Osteoblast (primary cell): ENCODE measurements at regions not wholly inside any gene's neighbourhood (a gene's known extent, or its start where the extent isn't known, plus 50 kb on each side); places are given as distances from the start of the nearest gene placed in this dataset.

Experiments used
- DNase-seq: peaks from one replicate; pipeline ENCODE4 v3.0.0; 2011; ENCODE audit warnings: low spot score, mixed read lengths; ENCODE audit not compliant: insufficient read length; ENCODE audit errors: missing footprints
- H2AFZ ChIP-seq: 2 replicates; pipeline ENCODE4 v1.6.0; 2011; ENCODE audit warnings: mild to moderate bottlenecking, low read length
- H3K27ac ChIP-seq: 2 replicates; pipeline ENCODE4 v1.5.1; 2011; ENCODE audit warnings: mild to moderate bottlenecking, low read depth, low read length, moderate library complexity
- H3K27me3 ChIP-seq: 2 replicates; pipeline ENCODE4 v1.6.0; 2012; ENCODE audit warnings: mild to moderate bottlenecking, control low read depth, inconsistent platforms, low read length, moderate library complexity; ENCODE audit not compliant: insufficient read depth
- H3K36me3 ChIP-seq: 2 replicates; pipeline ENCODE4 v1.5.1; 2011; ENCODE audit warnings: mild to moderate bottlenecking, low read length, control low read depth, moderate library complexity; ENCODE audit not compliant: insufficient read depth
- H3K4me1 ChIP-seq: 2 replicates; pipeline ENCODE4 v1.5.1; 2011; ENCODE audit warnings: mild to moderate bottlenecking, low read length, control low read depth, moderate library complexity; ENCODE audit not compliant: insufficient read depth
- H3K4me2 ChIP-seq: 2 replicates; pipeline ENCODE4 v1.6.0; 2011; ENCODE audit warnings: mild to moderate bottlenecking, low read length; ENCODE audit not compliant: insufficient read depth
- H3K4me3 ChIP-seq: fragments of 200-600 bp; sonication (generic); 3 replicates; pipeline ENCODE4 v1.5.1; 2012; ENCODE audit warnings: mild to moderate bottlenecking, low read length, inconsistent platforms; ENCODE audit not compliant: insufficient read depth
- H3K79me2 ChIP-seq: 2 replicates; pipeline ENCODE4 v1.6.0; 2012; ENCODE audit warnings: mild to moderate bottlenecking, low read length, control low read depth, inconsistent platforms; ENCODE audit not compliant: insufficient read depth
- H3K9me3 ChIP-seq: 2 replicates; pipeline ENCODE4 v1.5.1; 2011; ENCODE audit warnings: low read depth, low read length, control low read depth
- H4K20me1 ChIP-seq: 2 replicates; pipeline ENCODE4 v1.6.0; 2012; ENCODE audit warnings: mild to moderate bottlenecking, low read length, control low read depth; ENCODE audit not compliant: insufficient read depth
- TF ChIP-seq, protein P1 (sequence below): IDR thresholded peaks from 2 replicates; pipeline ENCODE4 v1.5.1; 2011; ENCODE audit warnings: mild to moderate bottlenecking, low read depth, low read length, moderate library complexity; ENCODE audit errors: extremely low read depth

DNA sequence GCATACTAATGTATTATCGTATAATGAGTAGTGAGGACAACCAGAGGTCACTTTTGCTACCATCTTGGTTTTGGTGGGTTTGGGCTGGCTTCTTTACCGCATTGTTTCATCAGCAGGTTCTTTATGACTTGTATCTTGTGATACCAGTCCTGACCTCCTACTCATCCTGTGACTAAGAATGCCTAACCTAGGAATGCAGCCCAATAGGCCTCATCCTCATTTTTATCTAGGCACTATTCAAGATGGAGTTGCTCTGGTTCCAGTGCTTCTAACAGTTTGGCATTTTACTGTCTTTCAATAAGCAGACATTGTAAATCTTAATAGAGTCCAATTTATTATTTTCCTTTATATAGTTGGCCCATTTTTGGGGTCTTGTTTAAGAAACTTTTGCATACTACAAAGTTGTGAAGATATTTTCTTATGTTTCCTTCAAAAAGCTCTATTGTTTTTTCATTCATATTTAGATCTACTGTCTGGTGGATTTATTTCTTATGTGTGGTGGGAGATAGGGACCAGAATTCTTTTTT, 60.8 kb upstream of the RNU6-1 start:
- H3K27me3 ChIP-seq = peaks cover 3% of the 10 kb centered on the region
- H3K4me1 ChIP-seq = no peaks in the 10 kb centered on the region
- H3K79me2 ChIP-seq = no peaks in the 10 kb centered on the region
- H3K27ac ChIP-seq = no peak overlapping the region
- H3K9me3 ChIP-seq = no peaks in the 10 kb centered on the region
- TF ChIP-seq, protein P1, sequence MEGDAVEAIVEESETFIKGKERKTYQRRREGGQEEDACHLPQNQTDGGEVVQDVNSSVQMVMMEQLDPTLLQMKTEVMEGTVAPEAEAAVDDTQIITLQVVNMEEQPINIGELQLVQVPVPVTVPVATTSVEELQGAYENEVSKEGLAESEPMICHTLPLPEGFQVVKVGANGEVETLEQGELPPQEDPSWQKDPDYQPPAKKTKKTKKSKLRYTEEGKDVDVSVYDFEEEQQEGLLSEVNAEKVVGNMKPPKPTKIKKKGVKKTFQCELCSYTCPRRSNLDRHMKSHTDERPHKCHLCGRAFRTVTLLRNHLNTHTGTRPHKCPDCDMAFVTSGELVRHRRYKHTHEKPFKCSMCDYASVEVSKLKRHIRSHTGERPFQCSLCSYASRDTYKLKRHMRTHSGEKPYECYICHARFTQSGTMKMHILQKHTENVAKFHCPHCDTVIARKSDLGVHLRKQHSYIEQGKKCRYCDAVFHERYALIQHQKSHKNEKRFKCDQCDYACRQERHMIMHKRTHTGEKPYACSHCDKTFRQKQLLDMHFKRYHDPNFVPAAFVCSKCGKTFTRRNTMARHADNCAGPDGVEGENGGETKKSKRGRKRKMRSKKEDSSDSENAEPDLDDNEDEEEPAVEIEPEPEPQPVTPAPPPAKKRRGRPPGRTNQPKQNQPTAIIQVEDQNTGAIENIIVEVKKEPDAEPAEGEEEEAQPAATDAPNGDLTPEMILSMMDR = no peak
- H2AFZ ChIP-seq = no peak overlapping the region
- no peaks in the 10 kb centered on the region for H4K20me1 ChIP-seq
- no peak overlapping the region for H3K4me2 ChIP-seq
- H3K36me3 ChIP-seq = no peaks in the 10 kb centered on the region
- DNase-seq = no peak
- no peak overlapping the region for H3K4me3 ChIP-seq

DNA sequence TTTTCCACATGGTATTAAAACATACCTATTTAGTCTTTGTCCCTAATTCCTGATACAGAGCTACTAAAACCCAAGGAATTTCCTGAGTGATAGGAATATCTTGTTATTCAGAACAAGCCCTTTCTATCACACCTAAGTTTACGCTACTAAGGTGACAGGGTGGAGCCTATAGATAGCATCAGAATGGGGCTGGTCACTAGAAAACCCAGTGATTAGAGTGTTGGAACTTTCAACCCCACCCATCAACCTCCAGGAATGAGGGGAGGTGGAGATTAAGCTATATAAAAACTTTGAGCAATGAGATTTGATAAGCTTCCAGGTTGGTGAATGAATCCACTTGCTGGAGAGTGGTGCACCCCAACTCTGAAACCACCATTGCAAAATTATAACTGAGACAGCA, 62.1 kb upstream of the RNU6-1 start:
- Histone ChIP-seq H3K27ac (no peak overlapping the region), H3K27me3 (peaks cover 5% of the 10 kb centered on the region), H3K79me2 (no peaks in the 10 kb centered on the region), H3K36me3 (no peaks in the 10 kb centered on the region), H3K9me3 (no peaks in the 10 kb centered on the region), H3K4me1 (no peaks in the 10 kb centered on the region), H2AFZ (no peak overlapping the region), H3K4me2 (no peak overlapping the region), H4K20me1 (no peaks in the 10 kb centered on the region), H3K4me3 (no peak overlapping the region)
- TF ChIP-seq, protein P1 = no peak
- no peak for DNase-seq

DNA sequence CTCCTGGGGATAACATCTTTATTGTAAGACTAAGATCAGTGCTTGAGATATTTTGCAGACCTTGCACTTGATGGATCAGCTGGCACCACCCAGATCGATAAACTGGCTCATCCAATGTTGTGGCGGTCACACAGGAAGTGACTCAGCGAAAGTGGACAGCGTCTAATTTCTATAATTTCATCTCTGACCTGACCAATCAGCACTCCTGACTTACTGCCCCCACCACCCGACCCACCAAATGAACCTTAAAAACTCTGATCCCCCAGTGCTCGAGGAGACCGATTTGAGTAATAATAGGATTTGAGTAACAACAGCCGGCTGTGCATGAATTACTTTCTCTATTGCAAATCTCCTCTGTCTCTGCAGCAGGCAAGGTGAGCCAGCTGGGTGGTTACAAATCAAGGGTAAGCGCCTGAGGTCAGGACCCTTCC, 62.7 kb upstream of the RNU6-1 start:
- no peaks in the 10 kb centered on the region for H3K79me2 ChIP-seq
- H3K9me3 ChIP-seq = no peaks in the 10 kb centered on the region
- H3K27me3 ChIP-seq = peaks cover 5% of the 10 kb centered on the region
- no peaks in the 10 kb centered on the region for H4K20me1 ChIP-seq
- no peak overlapping the region for H3K27ac ChIP-seq
- TF ChIP-seq, protein P1 = no peak
- no peaks in the 10 kb centered on the region for H3K36me3 ChIP-seq
- H3K4me2 ChIP-seq = no peak overlapping the region
- no peak for DNase-seq
- H3K4me3 ChIP-seq = no peak overlapping the region
- no peaks in the 10 kb centered on the region for H3K4me1 ChIP-seq
- H2AFZ ChIP-seq = no peak overlapping the region

DNA sequence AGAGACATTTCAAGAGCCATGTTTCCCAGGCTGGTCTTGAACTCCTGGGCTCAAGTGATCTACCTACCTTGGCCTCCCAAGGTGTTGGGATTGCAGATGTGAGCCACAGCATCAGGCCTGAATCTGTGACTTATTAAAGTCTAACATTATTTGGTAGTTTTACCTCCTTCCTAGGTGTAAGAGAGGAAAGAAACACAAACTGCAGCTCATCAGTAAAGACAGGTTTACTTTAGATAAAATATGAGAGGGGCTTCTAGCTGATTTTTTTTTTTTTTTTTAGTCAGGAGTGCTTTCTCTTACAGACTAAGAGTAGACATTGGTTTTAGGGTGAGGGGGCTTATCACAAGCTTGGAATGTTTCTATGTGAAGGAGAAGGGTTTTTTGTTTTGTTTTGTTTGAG, 63.9 kb upstream of the RNU6-1 start:
- Histone ChIP-seq H4K20me1 (no peaks in the 10 kb centered on the region), H3K4me3 (no peak overlapping the region), H3K27me3 (peaks cover 5% of the 10 kb centered on the region), H3K9me3 (no peaks in the 10 kb centered on the region), H3K27ac (no peak overlapping the region), H3K36me3 (no peaks in the 10 kb centered on the region), H2AFZ (no peak overlapping the region), H3K4me2 (no peak overlapping the region), H3K79me2 (no peaks in the 10 kb centered on the region), H3K4me1 (no peaks in the 10 kb centered on the region)
- TF ChIP-seq, protein P1 = no peak
- DNase-seq = no peak
